Pancreas (tissue), 10 donors: ENCODE measurements at regions not wholly inside any gene's neighbourhood (a gene's known extent, or its start where the extent isn't known, plus 50 kb on each side); places are given as distances from the start of the nearest gene placed in this dataset.

Experiments used
- ATAC-seq, 4 donors: fragments of 200-7000 bp; cut with Tn5 transposase; one replicate each; pipeline versions ENCODE4 v1.8.0 to v1.9.1; 2020; ENCODE audit warnings: mild to moderate bottlenecking in 4 of 4, moderate library complexity in 4 of 4
- DNase-seq, 6 donors: peaks; one replicate each; pipeline ENCODE4 v3.0.0-alpha.2; 2020
- FAIRE-seq: peaks from 2 replicates; lab custom pipeline; 2012; peaks lifted over from hg19 to GRCh38; lab: Jason Lieb, UNC
- H3K27ac ChIP-seq, 4 donors: fragments of 200-600 bp; sonication (generic); 1 replicate in 3 of 4; 2 replicates in 1 of 4; pipeline versions ENCODE4 v1.5.0 to v1.8.0; 2020
- H3K27me3 ChIP-seq, 4 donors: fragments of 200-600 bp; one replicate each; pipeline ENCODE4 v1.8.0; 2021
- H3K36me3 ChIP-seq, 3 donors: fragments of 200-600 bp; sonication (generic) in 1 of 3; one replicate each; pipeline versions ENCODE4 v1.5.0 to v1.8.0; 2020 to 2021
- H3K4me1 ChIP-seq, 3 donors: fragments of 200-600 bp; one replicate each; pipeline ENCODE4 v1.8.0; 2021
- H3K4me3 ChIP-seq, 4 donors: fragments of 200-600 bp; sonication (generic) in 2 of 4; one replicate each; pipeline versions ENCODE4 v1.5.0 to v1.8.0; 2020 to 2021
- H3K9me3 ChIP-seq, 4 donors: fragments of 200-600 bp; one replicate each; pipeline ENCODE4 v1.8.0; 2021
- WGBS, 2 donors: extraction: QIAGEN DNeasy Blood & Tissue Kit; methylation state at CpG; one replicate each; pipeline ENCODE4 v1.1.7; 2013; 5-methylcytosine and 5-hydroxymethylcytosine counted together
- intact Hi-C, 3 donors: fragments of 100-400 bp; cut with DNase I; formaldehyde crosslinking; loops; one replicate each; pipeline versions ENCODE4 v1.11.1 to v1.14.2; 2022
- TF ChIP-seq, protein P1 (sequence below), 4 donors: fragments of 200-600 bp; sonication (generic) in 3 of 4; IDR thresholded peaks; one replicate each; pipeline versions ENCODE4 v1.5.0 to v1.8.0; 2021; ENCODE audit warnings: antibody characterized with exemption in 4 of 4
- donor health status: healthy with polysubstance abuse.
- donor health status: DM: no; HTN: no; CAD: no; lungs with moderate emphysema.
- donor health status: DM: no; HTN: no; CAD: no.
- donor health status: control.
- donor health status: control.
- donor health status: Bipolar disorder and iron deficiency.
- donor health status: DM: yes; HTN: yes; CAD: no.
- donor health status: DM: no; HTN: no; CAD: no.
- donor health status: DM: no; HTN: no; CAD: no.
- donor health status: DM: yes; HTN: yes; CAD: no.

DNA sequence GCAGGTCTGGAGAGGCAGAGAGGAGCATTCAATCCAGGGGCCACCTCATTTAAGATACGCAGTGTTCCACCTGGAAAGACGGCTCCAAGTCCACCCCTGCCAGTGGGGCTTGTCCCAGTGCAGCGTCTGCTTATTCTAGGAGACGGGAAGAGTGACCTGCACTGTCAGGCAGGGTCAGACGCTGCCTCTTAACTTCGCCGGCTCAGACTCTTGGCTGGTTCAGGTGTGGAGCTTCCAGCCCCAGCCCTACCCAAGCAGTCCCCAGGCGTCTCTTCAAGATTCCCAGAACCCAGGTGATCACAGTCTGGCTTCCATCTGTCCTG is 208.5 kb downstream of the TFCP2L1 start:
- ATAC-seq (no peak), FAIRE-seq (no peak), DNase-seq (no peak)
- Histone ChIP-seq H3K27ac (no peak overlapping the region), H3K9me3 (no peaks in the 10 kb centered on the region), H3K4me1 (no peaks in the 10 kb centered on the region), H3K27me3 (no peaks in the 10 kb centered on the region), H3K4me3 (no peak overlapping the region), H3K36me3 (no peaks in the 10 kb centered on the region)
- intact Hi-C loops, result no loop called here
- TF ChIP-seq, protein P1, sequence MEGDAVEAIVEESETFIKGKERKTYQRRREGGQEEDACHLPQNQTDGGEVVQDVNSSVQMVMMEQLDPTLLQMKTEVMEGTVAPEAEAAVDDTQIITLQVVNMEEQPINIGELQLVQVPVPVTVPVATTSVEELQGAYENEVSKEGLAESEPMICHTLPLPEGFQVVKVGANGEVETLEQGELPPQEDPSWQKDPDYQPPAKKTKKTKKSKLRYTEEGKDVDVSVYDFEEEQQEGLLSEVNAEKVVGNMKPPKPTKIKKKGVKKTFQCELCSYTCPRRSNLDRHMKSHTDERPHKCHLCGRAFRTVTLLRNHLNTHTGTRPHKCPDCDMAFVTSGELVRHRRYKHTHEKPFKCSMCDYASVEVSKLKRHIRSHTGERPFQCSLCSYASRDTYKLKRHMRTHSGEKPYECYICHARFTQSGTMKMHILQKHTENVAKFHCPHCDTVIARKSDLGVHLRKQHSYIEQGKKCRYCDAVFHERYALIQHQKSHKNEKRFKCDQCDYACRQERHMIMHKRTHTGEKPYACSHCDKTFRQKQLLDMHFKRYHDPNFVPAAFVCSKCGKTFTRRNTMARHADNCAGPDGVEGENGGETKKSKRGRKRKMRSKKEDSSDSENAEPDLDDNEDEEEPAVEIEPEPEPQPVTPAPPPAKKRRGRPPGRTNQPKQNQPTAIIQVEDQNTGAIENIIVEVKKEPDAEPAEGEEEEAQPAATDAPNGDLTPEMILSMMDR (IDR thresholded peaks at IDR 0.05), result no peak
- 11 to 15% methylated on average over 8 of the region's 8 CpGs for whole genome bisulfite sequencing, 2 donors

DNA sequence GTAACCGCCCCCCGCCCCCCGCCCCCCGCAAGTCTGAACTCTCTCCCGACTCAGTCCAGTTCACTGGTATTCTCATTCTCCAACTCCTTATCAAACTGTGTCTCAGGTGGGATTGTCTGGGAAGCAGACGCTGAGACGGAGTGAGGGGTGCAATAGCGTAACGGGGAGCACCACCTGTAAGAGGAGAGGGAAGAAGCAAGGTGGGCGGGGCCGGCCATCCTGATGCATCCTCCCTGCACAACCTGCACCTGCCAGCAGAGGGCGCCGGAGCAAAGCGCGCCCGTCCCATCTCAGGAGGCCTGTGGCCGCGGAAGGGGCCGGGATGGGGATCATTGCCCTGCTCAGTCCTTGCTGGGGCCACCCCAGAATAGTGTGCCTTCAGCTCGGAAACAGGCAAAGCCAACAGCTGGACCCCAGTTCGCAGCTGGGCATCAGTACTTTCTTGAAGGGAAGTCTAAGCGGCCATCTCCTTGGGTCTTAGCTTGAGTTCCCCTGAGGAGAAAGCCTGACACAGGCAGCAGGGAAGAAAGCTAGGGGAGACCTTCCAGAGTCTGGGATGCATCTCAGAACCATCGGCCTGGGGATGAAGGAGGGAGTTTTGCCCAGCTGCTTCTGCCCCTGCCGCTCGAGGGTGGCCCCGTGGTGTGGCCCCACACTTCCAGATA is 208.0 kb downstream of the TFCP2L1 start:
- intact Hi-C loops, result no loop called here
- WGBS, 2 donors, result 30 to 32% methylated on average over 25 to 26 of the region's 26 CpGs
- Histone ChIP-seq H3K9me3 (no peaks in the 10 kb centered on the region), H3K4me3 (no peak overlapping the region), H3K36me3 (no peaks in the 10 kb centered on the region), H3K4me1 (no peaks in the 10 kb centered on the region), H3K27me3 (no peaks in the 10 kb centered on the region), H3K27ac (no peak overlapping the region)
- FAIRE-seq, result no peak
- peak; percentile 44 to 92 (median 78) for DNase-seq
- TF ChIP-seq, protein P1 (IDR thresholded peaks at IDR 0.05), result peak; percentile 86 to 91 (median 88)
- peak; percentile 76 to 92 (median 84) for ATAC-seq

DNA sequence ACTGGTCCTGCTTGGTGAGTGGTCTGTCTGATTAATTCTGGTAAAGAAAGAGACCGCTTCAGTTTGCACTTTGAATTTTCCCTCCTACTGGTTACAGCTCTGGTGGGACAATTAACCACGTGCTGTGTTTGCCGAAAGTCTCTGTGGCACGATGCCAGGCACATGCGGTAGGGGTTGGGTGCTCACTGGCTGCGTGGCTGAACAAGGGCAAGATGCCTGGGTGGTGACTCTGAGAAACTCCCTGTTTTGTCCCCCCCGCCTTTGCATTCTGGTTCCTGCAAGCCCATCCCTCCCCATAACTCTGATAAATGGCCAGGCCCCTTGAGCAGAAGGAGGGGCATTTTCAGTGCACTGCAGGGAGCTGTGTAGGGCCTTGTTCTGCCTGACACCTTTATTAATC is 206.1 kb downstream of the TFCP2L1 start:
- H3K4me1 ChIP-seq, result no peaks in the 10 kb centered on the region
- no peak for ATAC-seq
- H3K27me3 ChIP-seq, result no peaks in the 10 kb centered on the region
- intact Hi-C loops, result no loop called here
- H3K36me3 ChIP-seq, result no peaks in the 10 kb centered on the region
- TF ChIP-seq, protein P1 (IDR thresholded peaks at IDR 0.05), result no peak
- no peak for FAIRE-seq
- H3K9me3 ChIP-seq, result no peaks in the 10 kb centered on the region
- WGBS, 2 donors, result 72 to 76% methylated on average over 7 of the region's 7 CpGs
- no peak overlapping the region for H3K4me3 ChIP-seq
- no peak for DNase-seq
- H3K27ac ChIP-seq, result no peak overlapping the region

DNA sequence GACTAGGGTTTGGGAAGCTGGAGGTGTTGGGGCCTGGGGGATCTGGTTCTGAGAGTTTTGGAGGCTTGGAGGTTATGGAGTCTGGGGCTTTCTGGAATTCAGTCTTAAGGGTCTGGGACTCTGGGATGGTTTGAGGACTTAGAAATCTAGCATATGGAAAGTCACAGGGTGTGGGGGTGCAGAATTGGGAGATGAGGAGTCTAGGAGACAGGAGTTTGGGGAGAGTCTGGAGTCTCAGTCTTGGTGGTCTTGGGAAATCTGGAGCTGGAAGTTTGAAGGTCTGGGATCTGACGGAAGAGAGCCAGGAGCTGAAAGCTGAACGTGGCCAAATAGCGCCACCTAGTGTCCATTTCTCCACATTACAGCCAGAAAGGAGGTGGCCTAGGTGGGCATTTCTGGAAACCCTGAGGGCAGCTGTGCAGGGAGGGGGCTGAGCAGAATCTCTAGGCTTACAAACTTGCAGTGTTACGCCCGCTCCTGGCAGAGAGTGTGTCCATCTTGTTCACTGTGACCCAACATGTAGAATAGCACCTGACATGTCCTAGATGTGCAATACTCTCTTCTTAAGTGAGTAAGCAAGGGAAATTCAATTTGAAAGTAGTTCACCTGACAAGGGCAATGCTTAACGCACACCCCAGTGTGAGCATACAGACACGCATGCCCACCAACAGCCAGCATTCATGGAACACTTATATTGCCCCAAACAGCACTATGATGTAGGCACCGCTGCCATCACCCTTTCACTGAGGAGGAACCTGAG is 204.8 kb downstream of the TFCP2L1 start:
- DNase-seq (peak in 4 of 6 donors; percentile 32 to 70 (median 60)), ATAC-seq (peak; percentile 33 to 70 (median 62)), FAIRE-seq (no peak)
- intact Hi-C loops, result no loop called here
- TF ChIP-seq, protein P1 (IDR thresholded peaks at IDR 0.05), result peak; percentile 87 to 91 (median 89)
- Histone ChIP-seq H3K4me1 (no peaks in the 10 kb centered on the region), H3K27me3 (no peaks in the 10 kb centered on the region), H3K27ac (no peak overlapping the region), H3K36me3 (no peaks in the 10 kb centered on the region), H3K9me3 (no peaks in the 10 kb centered on the region), H3K4me3 (no peak overlapping the region)
- 16 to 18% methylated on average over 8 of the region's 8 CpGs for WGBS, 2 donors

DNA sequence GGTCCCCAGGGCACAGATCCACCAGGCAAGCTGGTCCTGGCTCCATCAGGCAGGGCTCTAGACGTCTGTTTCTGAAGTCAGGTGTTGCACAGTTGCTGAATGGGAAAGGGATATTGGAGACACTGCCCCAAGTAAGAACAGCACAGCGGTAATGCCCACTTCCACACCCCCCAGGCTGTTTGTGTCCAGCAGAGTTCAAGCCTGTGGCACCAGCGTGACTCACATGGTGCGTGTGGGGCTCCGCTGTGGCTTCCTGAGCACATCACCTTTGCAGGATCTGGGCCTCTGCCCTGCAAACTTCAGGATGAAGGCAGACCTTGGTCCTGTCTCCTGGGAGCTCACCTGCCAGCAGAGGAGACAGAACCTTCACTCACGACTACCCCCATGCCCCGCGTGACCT is 203.3 kb downstream of the TFCP2L1 start:
- ATAC-seq (no peak), FAIRE-seq (no peak), DNase-seq (no peak)
- no peaks in the 10 kb centered on the region for H3K9me3 ChIP-seq
- WGBS, 2 donors, result 71 to 81% methylated on average over 8 of the region's 8 CpGs
- TF ChIP-seq, protein P1 (IDR thresholded peaks at IDR 0.05), result no peak
- intact Hi-C loops, result loop anchor here in 1 of 3 donors (2.0 kb wide), 1 partner anchor 385 kb away; no protein-coding TSS in a partner anchor
- no peaks in the 10 kb centered on the region for H3K4me1 ChIP-seq
- no peaks in the 10 kb centered on the region for H3K27me3 ChIP-seq
- no peak overlapping the region for H3K4me3 ChIP-seq
- H3K36me3 ChIP-seq, result no peaks in the 10 kb centered on the region
- no peak overlapping the region for H3K27ac ChIP-seq
